GM21723 (cell line): ENCODE measurements at regions not wholly inside any gene's neighbourhood (a gene's known extent, or its start where the extent isn't known, plus 50 kb on each side); places are given as distances from the start of the nearest gene placed in this dataset.

ENCODE experiments used
- ATAC-seq: cut with Tn5 transposase; IDR thresholded peaks from one replicate; pipeline ENCODE4 v1.9.1; 2021; ENCODE audit warnings: mild to moderate bottlenecking, moderate library complexity; ENCODE audit not compliant: unreplicated experiment

DNA sequence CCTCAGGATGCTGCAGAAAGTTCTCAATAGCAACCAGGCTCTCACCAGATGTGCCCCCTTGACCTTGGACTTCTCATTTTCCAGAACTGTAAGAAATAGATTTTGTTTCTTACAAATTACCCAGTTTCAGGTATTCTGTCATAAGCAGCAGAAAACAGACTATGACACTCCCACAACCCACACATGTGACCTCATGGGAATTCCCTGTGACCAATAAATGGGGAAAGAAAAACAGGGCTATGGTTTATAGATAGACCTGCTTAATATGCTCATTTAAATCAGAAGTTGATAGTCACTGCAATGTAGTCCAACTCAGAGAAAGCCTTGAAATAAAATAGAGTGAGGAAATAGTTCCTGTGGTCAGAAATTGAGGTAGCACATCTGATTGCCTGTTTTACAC lies 380.9 kb upstream of the PTBP2 start:
- ATAC-seq = no peak

DNA sequence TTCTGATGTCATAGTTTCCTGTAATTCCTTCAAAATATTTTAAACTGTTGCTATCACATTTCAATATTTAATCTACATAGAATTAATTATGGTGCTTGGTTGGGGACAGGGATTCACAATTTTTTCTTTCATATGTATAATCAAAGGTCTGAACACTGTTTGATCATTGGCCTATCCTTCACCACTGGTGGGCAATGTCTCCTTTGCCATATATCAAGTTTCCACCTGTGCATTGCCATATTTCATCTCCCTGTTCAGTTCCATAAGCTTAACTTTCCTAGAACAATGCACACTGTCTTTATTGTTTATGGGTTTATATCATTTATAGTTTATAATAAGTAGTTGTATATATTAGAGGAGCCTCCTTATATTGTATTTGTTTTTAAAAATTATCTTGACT lies 374.9 kb upstream of the PTBP2 start:
- ATAC-seq = no peak

DNA sequence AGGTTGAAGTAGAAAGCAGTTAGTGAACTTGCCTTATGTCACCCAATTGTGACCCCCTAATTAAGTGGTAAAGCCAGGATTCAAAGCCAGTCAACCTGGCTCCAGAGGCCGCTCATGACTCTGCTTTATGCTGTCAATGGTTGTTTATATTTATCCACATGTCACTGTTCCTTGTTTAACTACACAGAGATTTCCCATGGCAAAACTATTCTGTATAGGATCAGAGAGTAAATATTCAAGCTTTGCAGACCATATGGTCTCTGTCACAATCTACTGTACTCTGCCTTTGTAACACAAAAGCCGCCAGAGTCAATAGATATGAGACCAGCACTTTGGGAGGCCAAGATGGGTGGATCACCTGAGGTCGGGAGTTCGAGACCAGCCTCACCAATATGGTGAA lies 371.7 kb upstream of the PTBP2 start:
- no peak for ATAC-seq

DNA sequence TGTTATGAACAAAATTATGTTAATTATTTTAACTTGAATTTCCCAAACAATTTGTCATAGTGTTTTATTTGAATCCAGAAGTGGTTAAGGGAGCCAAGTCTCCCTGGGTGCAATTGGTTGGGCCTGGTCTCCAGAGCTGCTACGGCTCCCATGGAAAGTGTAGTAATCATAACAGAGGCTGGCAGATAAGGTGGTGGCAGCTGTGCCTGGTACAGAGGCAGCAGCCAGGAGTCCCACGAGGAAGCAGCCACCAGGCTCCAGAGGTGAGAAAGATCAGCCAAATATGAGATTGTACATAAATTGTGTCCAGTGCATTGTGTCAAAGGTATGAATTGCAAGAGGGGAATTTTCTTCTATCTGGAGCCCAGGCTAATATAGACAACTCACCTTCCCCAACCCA lies 368.9 kb upstream of the PTBP2 start:
- ATAC-seq = no peak

DNA sequence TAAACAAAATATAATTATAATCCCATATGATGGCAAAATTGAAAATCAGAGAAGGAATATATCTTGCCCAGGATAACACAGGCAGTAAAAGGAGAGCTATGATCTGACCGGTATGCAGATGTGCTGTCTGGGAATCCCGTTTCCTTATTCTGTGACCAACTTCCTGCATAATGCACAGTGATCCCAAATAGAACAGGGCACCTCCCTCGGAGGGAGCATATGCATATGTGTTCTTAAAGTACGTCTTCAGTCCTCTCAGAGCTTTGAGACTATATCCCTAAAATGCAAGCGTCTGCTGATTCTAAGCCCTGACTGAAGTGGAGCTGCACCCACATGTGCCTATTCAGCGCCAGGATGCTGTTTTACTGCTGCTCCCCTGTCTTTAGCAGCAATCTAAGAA lies 366.1 kb upstream of the PTBP2 start:
- ATAC-seq = no peak

DNA sequence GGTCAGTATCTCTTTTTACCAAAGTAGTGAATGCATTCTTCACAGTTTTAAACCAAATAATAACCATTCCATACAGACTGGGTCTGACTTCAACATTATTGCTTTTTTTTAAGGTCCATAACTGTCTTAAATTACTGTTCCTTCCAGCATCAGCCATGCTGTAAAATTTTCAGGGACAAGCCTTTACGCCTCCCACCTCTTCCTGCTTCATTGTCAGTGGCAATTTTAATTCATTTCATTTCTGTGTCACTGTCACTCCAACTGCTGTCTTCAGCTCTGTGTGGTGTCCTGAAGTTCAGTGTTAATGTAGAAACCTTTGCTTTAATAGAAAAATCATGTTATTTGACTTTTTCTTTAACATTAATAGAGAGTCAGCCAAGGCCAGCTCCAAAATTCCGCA lies 365.6 kb upstream of the PTBP2 start:
- no peak for ATAC-seq

DNA sequence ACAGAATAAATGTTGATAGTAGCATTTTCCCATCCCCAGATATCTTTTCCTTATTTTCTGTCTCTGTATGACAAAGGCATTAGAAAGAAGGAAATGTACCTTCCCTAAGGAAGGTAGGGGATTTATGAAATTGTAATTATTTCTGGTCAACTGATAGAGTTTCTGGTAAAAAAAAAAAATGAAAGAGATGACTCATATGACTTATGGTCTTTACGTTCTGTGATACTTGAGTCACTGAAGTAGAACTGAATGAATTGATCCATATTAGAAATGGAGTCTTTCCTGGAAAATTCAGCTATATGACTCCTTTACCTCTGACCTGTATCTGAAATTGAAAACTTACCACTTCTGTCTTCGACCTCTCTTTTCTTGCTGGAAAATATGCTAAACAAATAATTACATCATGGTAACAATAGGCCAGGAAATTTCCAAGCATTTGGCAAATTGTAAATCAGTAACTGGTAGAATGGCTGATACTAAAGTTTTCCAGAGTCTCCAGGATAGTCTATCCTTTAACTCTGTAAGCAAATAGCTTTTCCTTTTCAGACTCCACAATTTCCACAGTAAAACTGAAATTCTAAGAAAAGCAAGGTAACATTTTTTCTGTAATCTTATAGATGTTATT lies 364.3 kb upstream of the PTBP2 start:
- ATAC-seq = no peak

DNA sequence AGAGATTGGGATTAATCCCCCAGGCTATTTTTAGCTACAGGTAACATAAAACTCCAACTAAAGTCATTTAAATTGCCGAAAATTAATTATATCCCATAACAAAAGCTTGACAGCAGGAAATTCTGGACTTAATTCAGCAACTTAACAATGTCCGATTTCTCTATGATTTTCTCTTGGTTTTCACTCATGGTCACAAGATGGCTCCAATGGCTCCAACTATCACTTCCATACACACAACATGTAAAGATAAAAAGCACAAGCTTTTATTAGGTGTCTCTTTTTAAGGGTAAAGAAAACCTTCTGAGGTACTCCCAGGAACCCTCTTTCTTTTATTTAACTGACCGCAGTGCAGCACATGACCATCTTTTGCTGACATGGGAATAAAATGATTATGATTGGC lies 363.5 kb upstream of the PTBP2 start:
- ATAC-seq = no peak

DNA sequence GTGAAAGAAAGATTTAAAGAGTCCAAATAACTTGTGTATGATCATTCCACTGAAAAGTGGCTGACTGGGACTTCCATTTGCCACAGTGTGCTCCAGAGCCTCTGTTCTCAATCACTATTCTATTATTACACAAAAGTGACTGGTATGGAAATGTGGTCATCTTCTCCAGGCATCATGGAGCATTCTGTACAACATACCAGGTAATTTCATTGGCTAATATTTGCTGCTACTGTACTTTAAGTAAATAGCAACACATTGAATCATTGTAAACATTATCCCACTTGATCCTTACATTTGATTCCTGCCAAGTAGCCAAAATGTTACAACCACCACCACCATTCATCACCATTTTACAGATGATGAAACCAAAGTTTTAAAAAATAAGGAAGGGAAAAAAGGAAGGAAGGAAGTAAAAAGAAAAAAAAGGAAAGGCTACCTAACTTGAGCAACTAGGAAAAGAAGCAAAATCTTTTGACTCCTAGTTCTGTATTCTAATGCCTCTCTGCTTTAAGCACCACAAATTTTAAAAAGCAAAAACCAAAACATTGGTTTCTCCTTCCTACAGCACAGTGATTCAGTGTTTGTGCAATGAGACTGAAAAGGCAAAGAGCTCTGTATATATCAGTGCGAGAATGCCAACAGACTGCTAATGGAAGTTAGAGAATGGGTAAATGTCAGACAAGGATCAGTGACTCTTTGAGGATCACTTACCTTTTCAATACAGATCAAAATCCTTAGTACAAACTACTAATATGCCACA lies 361.4 kb upstream of the PTBP2 start:
- ATAC-seq = no peak

DNA sequence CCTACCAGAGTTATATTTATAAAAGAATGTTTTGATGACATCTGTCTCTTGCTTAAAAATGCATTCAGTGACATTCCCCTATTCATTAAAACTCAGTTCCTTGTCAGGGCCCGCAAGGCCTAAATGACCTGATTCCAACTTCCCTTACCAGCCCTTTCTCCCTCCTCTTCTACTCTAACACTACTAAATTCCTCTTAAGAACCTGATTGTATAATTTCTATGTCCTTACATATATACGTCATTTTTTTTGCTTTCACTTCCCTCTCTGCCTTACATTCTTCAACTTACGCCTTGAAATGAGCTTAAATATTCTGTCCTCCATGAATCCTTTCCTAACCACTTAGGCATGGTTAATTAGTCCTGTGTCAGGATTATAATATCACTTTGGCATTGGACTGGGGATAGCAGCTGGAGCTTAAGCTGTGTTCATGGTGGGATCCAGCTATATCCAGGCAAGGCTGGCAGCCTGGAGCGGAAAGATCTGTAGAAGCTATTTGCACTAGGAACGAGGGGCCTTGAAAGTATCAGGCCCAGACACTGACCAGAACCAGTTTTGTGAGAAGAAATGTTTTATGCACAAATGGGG lies 360.2 kb upstream of the PTBP2 start:
- ATAC-seq = no peak

DNA sequence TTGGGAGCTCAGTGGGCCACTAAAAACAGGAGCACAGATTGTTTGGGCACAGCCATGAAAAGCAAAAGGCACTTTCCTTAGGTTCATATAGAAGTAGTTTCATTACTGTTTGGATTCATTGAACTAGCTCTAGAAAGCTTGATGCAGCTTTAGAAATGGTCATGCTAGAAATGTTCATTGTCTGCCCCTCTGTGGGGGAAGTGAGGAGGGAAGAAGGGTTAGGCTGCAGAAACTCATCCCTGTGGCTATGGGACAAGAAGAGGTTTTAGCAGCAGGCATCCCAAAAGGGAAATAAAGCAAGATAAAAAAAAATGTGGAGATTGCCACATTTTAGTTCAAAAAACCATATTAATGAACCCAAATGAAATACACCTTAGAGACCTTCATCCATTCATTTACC lies 359.6 kb upstream of the PTBP2 start:
- ATAC-seq = no peak

DNA sequence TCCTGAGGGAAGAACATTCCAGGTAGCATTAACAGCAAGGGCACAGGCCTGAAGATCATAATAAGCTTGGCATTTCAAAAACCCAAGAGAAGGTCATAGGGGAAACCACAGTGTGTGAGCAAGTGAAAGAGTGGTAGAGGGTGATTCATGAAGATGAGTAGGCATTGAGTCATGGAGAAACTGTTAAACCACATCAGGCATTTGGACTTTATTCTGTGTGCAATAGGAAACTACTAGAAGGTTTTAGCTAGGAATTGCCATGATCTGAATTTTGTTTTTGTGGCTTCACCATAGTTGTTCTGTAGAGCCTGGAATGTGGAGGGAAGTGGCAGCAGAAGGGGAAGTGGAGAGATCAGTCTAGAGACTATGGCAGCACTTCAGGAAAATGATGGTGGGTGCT lies 359.0 kb upstream of the PTBP2 start:
- peak; percentile 57 for ATAC-seq

DNA sequence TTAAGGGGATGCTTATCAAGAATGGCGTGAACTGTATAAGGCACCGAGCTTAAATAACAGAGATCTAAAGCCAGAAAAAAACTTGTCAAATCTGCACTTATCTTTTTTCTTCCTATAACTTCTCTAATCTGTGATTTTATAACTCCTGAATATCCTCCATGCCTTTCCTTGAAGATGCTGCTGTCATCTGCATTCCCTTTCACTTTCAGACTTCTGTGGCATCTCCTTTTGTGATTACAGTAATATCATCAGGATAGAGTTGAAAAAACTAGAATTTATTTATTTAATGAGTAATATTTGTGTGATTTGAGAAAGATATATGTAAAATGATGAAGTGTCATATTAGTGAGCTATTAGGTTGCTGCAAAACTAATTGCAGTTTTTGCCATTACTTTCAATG lies 357.8 kb upstream of the PTBP2 start:
- ATAC-seq = no peak

DNA sequence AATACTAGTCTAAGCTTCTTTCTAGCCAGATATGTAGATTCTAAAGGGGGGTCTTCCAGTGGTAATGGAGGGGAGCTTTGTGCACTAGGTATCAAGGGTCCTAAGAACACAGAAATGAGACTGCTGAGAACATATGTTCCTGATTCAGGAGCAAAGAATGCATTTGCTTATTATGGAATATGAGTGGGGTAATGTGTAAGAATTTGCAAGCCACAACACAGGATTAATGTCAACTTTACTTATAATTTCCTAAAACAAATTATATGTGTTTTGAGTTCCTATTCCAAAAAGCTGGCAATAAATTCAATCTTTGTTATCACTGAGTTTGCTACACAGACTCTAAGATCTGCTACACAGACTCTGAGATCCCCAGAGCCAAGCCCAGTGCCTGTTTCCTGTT lies 357.0 kb upstream of the PTBP2 start:
- ATAC-seq = no peak

DNA sequence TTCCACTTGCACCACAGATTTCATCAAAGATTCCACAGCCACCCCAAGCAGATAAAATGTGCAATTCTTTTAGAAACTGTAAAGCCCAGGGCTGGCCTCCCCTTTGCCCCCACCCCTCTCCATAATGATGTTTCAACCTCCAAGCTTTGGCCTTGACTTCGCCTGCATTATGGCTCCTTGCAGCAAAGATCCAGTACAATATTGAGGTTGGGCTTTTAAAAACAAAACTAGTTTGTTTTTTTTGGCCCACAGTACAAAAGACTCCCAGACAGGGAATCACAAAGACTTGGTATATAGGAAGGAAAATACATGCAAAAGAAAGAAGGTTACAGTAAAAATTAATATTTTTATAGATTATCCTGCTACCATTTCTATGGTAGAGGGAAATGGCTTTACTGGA lies 356.5 kb upstream of the PTBP2 start:
- ATAC-seq = no peak

DNA sequence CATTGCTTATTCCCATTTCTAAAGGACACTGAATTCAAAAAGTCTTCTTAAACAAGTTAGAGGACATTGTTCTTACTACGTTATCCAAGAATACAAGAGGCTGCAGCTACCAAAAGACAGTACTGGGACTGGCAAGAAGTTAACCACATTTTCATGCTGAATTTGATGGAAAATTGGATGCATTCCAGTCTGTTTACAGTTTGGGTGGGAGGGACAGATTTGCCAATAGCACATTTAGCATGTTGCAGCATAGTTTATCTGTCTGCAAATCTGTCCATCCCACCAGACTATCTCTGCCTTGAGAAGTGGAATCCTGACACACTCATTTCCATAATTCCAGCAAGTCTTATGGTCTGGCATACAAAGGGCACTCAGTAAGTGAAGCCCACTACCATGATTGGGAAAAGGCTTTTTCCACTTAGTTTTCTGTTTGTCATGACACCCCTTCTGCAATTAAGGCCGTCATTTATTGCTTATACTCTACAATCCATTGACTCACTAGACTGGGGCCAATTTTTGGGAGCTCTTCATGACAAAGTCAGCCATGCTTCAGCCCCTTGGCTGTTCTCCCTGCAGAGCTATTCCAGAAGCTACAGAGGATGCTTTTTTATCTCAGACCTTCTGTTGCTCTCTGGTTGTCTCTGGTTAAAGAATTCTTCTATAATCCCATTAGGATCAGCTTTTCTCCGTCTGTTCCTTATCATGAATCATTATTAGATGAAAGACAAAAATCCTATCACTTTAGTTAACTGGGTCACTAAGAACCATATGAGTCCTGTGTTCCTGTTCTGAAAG lies 355.8 kb upstream of the PTBP2 start:
- ATAC-seq = no peak

DNA sequence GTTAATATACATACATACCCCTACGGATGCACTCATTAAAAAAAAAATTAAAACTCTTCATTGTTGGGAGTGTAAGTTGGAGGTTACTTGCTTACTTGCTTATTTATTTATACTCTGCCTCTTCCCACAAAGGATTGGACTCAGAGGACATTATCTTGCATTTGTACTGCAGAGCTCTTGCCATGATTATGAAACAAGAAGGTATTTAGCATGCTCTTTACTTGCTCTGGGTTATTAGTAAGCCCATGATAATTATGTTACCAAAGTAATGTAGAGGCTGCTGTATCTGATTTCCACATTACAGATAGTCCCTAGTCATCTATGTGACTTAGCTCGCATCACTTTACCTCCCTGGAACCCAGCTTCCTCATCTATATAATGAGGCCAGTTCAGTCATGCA lies 355.1 kb upstream of the PTBP2 start:
- ATAC-seq = no peak

DNA sequence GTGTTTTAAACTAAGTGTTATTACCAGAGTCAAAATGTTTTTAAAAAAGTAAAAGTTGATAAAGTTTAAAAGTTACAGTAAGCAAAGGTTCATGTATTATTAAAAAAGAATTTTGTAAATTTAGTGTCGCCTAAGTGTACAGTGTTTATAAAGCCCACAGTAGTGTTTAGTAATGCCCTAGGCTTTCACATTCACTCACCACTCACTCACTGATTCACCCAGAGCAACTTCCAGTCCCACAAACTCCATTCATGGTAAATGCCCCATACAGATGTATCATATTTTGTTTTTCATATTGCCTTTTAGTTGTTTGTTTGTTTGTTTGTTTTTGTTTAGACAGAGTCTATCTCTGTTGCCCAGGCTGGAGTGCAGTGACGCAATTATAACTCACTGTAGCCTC lies 353.8 kb upstream of the PTBP2 start:
- no peak for ATAC-seq

DNA sequence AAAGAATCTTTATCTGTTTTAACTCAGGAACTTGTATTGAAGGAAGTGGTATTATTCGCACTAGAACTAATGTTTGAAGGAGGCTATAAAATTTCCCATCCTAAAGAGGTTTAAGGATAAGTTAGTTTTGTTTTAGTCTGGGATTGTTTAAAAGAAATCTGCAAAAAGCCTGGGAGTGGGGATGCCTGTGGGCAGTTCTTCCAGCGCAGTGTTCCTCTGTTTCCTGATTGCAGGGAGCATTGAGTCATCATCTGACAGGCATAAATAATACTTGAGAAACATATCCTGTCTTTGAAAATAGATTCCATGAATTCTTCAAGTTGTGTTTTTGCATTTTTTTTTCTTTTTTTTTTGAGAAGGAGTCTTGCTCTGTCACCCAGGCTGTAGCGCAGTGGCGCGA lies 350.8 kb upstream of the PTBP2 start:
- ATAC-seq = no peak

DNA sequence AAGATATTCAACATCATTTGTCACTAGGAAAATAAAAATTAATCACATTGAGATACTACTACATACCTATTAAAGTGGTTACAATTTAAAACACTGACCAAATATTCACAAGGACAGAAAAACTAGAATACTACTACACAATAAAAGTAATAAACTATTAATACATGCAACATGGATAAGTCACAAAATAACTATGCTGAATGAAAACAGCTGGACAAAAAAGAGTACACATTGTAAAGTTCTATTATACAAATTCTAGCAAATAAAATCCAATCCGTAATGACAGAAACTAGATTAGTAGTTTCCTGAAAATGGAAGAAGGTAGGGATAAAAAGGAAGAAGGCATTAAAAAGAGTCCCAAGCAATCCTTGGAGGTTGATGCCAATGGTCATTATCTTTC lies 348.7 kb upstream of the PTBP2 start:
- no peak for ATAC-seq

DNA sequence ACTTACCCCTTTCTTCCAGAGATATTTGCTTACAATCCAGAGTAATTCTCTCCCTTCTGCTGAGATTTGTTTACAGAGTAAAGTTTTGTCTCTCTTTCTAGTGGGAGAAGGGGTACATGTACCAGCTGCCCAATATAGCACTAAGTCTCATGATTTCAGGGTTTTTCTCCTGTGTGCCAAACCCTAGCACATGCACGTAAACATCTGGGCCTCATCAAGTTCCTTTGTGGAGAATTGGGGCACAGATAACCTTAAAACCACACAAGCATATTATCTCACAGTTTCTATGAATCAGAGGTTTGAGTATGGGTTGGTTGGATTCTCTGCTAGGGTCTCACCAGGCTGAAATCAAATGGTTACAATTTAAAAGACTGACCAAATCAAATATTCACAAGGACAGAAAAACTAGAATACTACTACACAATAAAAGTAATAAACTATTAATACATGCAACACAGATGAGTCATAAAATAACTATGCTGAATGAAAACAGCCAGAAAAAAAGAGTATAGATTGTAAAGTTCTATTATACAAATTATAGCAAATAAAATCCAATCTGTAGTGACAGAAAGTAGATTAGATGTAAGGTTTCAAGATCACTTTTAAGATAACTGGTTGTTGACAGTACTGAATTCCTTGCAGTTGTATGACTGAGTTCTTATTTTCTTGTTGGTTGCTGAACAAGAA lies 347.4 kb upstream of the PTBP2 start:
- ATAC-seq = no peak
